Endothelial cell (in vitro differentiated cells): ENCODE measurements at regions not wholly inside any gene's neighbourhood (a gene's known extent, or its start where the extent isn't known, plus 50 kb on each side); places are given as distances from the start of the nearest gene placed in this dataset.
"Not testable (repeated sequence)": the region's sequence is repeated elsewhere in the genome, so short reads cannot be mapped to it uniquely, and the experiment has no call there.

Experiments used
- DNase-seq: peaks from one replicate; pipeline ENCODE4 v3.0.0; 2021; ENCODE audit warnings: low spot score
- H3K27ac Mint-ChIP-seq: one replicate; pipeline ENCODE4 v1.8.0; 2021; ENCODE audit warnings: mixed read lengths, inconsistent platforms; ENCODE audit not compliant: unreplicated experiment
- H3K27me3 Mint-ChIP-seq: one replicate; pipeline ENCODE4 v1.8.0; 2021; ENCODE audit warnings: mild to moderate bottlenecking, moderate library complexity, mixed read lengths, inconsistent platforms; ENCODE audit not compliant: unreplicated experiment
- H3K36me3 Mint-ChIP-seq: one replicate; pipeline ENCODE4 v1.8.0; 2021; ENCODE audit warnings: mild to moderate bottlenecking, low read depth, mixed read lengths, inconsistent platforms; ENCODE audit not compliant: unreplicated experiment
- H3K4me1 Mint-ChIP-seq: one replicate; pipeline ENCODE4 v1.8.0; 2021; ENCODE audit warnings: mild to moderate bottlenecking, mixed read lengths, inconsistent platforms; ENCODE audit not compliant: unreplicated experiment
- H3K4me3 Mint-ChIP-seq: one replicate; pipeline ENCODE4 v1.8.0; 2021; ENCODE audit warnings: mild to moderate bottlenecking, mixed read lengths, inconsistent platforms; ENCODE audit not compliant: unreplicated experiment
- H3K9me3 Mint-ChIP-seq: one replicate; pipeline ENCODE4 v1.8.0; 2021; ENCODE audit warnings: mixed read lengths, inconsistent platforms; ENCODE audit not compliant: unreplicated experiment
- TF ChIP-seq, protein P1 (sequence below): fragments of 200-600 bp; sonication (generic); IDR thresholded peaks from one replicate; pipeline ENCODE4 v1.5.0; 2021; ENCODE audit warnings: antibody characterized with exemption; ENCODE audit not compliant: unreplicated experiment

DNA sequence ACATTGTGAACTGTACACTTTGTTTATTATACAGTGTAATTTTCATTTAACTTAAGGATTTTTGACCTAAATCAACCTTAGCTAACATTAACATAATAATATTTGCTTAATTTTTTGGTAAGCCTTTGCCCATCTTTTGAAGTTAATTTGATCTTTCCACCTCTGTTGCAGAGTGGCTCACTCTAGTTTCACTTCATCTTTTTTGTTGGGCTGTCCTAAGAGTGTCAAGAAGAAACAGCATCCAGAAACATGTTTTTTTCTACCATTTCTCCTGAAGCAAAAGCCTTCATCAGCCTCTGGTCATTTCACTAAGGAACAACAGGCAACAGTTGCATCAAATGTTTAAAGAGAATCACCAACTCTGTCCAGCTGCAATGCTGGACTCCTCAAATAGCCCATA, 824.7 kb downstream of the REEP3 start:
- Mint-ChIP-seq H3K27ac (no peak overlapping the region), H3K36me3 (no peaks in the 10 kb centered on the region), H3K27me3 (no peaks in the 10 kb centered on the region), H3K9me3 (no peaks in the 10 kb centered on the region), H3K4me3 (no peak overlapping the region), H3K4me1 (no peaks in the 10 kb centered on the region)
- TF ChIP-seq, protein P1, sequence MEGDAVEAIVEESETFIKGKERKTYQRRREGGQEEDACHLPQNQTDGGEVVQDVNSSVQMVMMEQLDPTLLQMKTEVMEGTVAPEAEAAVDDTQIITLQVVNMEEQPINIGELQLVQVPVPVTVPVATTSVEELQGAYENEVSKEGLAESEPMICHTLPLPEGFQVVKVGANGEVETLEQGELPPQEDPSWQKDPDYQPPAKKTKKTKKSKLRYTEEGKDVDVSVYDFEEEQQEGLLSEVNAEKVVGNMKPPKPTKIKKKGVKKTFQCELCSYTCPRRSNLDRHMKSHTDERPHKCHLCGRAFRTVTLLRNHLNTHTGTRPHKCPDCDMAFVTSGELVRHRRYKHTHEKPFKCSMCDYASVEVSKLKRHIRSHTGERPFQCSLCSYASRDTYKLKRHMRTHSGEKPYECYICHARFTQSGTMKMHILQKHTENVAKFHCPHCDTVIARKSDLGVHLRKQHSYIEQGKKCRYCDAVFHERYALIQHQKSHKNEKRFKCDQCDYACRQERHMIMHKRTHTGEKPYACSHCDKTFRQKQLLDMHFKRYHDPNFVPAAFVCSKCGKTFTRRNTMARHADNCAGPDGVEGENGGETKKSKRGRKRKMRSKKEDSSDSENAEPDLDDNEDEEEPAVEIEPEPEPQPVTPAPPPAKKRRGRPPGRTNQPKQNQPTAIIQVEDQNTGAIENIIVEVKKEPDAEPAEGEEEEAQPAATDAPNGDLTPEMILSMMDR: no peak
- DNase-seq: no peak

DNA sequence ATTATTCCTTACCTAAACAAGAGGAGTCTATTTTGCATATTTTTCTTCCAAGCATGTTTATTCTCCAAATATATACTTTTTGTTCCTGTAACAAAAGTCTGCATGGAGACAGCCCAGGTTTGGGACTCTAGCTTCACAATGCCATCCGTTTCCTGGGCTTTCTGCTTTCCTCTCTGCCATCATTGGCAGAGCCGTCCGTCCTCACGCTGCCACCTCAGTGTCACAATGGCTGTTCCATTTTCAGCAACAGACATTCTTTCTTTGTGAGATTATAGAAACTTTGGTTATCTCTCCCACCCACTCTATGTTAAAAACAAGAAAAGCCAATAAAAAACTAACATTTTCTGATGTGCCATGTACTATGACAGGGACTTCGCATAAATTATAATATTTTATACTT, 825.2 kb downstream of the REEP3 start:
- H3K4me3 Mint-ChIP-seq: no peak overlapping the region
- TF ChIP-seq, protein P1: no peak
- no peak overlapping the region for H3K27ac Mint-ChIP-seq
- no peaks in the 10 kb centered on the region for H3K4me1 Mint-ChIP-seq
- DNase-seq: no peak
- H3K36me3 Mint-ChIP-seq: no peaks in the 10 kb centered on the region
- H3K27me3 Mint-ChIP-seq: no peaks in the 10 kb centered on the region
- H3K9me3 Mint-ChIP-seq: no peaks in the 10 kb centered on the region

DNA sequence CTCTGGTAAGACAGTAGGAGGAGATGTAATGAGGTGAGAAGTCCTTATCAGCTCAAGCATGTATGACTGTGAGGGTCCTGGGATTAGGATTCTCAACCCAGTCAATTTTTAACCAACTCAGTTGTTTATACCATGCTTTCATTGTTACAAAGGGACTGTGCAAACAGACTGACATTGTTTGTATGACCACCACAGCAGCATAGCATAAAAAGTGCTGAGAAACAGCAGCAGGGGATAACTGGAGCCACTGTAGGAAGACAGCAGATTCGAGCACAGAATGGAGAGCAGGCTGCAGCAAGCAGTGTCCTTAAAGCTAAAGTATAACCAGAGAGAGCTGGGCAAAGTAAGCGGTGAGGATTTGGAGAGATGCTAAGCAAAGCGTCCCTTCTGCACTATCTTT, 829.5 kb downstream of the REEP3 start:
- DNase-seq: no peak
- Mint-ChIP-seq H3K4me1 (no peaks in the 10 kb centered on the region), H3K4me3 (no peak overlapping the region), H3K27ac (no peak overlapping the region), H3K27me3 (no peaks in the 10 kb centered on the region), H3K9me3 (no peaks in the 10 kb centered on the region), H3K36me3 (no peaks in the 10 kb centered on the region)
- TF ChIP-seq, protein P1: no peak

DNA sequence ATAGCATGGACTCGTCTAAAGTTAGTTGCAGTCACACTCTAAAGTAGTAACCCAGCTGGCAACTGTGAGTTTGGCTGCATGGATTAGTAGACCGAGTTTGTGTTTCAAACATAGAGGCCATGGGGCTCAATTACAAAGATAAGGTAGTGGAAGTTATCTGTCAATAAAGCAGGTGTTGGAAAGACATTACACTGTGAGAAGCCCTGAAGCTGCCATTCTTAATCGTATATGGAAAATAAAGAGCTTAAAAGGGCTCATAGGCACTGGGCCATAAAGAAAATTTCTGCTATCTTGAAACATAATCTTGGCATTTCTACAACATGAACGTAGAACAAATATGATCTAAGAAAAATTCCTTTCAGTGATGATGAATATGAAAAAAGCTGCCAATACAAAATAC, 837.7 kb downstream of the REEP3 start:
- Mint-ChIP-seq H3K9me3 (peaks cover 4% of the 10 kb centered on the region), H3K27me3 (no peaks in the 10 kb centered on the region), H3K36me3 (no peaks in the 10 kb centered on the region), H3K27ac (no peak overlapping the region), H3K4me3 (no peak overlapping the region), H3K4me1 (no peaks in the 10 kb centered on the region)
- TF ChIP-seq, protein P1: no peak
- no peak for DNase-seq

DNA sequence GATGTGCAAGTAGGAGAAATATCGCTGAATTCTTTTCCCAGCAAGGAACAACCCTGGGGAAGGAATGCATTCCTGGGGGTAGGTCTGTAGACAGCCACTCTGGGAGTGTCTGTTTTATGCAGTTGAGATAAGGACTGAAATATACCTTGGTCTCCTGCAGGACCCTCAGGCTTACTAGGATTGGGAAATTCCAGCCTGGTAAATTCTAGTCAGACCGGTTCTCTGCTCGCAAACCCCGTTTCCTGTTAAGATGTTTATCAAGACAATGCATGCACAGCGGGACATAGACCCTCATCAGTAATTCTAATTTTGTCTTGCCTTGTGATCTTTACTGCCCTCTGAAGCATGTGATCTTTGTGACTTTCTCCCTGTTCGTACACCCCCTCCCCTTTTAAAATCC, 839.0 kb downstream of the REEP3 start:
- not testable (repeated sequence) for H3K27me3 Mint-ChIP-seq, H3K36me3 Mint-ChIP-seq, H3K9me3 Mint-ChIP-seq, H3K4me3 Mint-ChIP-seq, H3K4me1 Mint-ChIP-seq, H3K27ac Mint-ChIP-seq, DNase-seq

DNA sequence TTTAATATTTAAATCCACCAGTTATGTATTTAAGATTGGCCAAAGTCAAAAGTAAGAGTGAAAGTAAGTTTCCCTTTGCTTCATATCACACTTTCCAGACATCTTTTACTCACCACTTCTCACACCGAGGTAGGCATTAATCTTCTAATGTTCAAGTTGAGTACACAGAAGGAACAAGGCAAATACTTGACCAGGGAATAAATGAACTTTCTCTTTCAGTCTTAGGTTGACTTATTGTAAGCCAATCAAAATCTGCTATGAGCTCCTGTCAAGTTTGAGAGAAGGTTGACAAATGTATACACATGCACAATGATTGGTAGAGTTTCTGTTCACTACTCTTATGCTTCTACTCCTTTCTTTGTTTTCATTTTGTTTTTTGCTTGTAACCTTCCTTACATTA, 842.5 kb downstream of the REEP3 start:
- DNase-seq: no peak
- TF ChIP-seq, protein P1: no peak
- Mint-ChIP-seq H3K4me3 (no peak overlapping the region), H3K4me1 (peaks cover 6% of the 10 kb centered on the region), H3K36me3 (no peaks in the 10 kb centered on the region), H3K27ac (no peak overlapping the region), H3K9me3 (peaks cover 4% of the 10 kb centered on the region), H3K27me3 (no peaks in the 10 kb centered on the region)
